GM10266 (cell line): ENCODE measurements at regions not wholly inside any gene's neighbourhood (a gene's known extent, or its start where the extent isn't known, plus 50 kb on each side); places are given as distances from the start of the nearest gene placed in this dataset.

Experiments used
- DNase-seq: peaks from one replicate; pipeline ENCODE4 v3.0.0; 2012; ENCODE audit errors: extremely low spot score
- TF ChIP-seq, protein P1 (sequence below): IDR thresholded peaks from 2 replicates; pipeline ENCODE4 v1.5.1; 2012; ENCODE audit warnings: mild to moderate bottlenecking, low read depth; ENCODE audit not compliant: control insufficient read depth, insufficient read depth; ENCODE audit errors: missing control alignments

DNA sequence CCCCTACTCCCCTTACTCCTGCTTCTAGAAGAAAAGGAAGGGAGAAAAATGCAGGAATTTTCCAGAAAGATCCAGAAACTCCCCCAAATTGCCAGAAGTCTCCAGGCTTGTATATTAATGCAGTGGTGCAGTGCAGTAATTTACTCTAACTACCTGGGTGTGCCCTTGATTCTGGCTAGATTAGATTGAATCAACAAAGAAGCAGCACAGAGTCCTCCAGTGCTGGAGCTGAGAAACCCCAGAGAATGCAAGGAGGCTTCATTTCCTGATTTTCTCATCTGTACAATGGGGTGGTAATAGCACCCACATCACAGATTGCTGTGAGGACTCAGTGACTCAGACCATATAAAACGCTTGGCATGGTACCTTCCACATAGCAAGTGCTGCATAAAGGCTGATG is 247.3 kb upstream of the RPL38 start:
- TF ChIP-seq, protein P1, sequence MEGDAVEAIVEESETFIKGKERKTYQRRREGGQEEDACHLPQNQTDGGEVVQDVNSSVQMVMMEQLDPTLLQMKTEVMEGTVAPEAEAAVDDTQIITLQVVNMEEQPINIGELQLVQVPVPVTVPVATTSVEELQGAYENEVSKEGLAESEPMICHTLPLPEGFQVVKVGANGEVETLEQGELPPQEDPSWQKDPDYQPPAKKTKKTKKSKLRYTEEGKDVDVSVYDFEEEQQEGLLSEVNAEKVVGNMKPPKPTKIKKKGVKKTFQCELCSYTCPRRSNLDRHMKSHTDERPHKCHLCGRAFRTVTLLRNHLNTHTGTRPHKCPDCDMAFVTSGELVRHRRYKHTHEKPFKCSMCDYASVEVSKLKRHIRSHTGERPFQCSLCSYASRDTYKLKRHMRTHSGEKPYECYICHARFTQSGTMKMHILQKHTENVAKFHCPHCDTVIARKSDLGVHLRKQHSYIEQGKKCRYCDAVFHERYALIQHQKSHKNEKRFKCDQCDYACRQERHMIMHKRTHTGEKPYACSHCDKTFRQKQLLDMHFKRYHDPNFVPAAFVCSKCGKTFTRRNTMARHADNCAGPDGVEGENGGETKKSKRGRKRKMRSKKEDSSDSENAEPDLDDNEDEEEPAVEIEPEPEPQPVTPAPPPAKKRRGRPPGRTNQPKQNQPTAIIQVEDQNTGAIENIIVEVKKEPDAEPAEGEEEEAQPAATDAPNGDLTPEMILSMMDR, result no peak
- no peak for DNase-seq

DNA sequence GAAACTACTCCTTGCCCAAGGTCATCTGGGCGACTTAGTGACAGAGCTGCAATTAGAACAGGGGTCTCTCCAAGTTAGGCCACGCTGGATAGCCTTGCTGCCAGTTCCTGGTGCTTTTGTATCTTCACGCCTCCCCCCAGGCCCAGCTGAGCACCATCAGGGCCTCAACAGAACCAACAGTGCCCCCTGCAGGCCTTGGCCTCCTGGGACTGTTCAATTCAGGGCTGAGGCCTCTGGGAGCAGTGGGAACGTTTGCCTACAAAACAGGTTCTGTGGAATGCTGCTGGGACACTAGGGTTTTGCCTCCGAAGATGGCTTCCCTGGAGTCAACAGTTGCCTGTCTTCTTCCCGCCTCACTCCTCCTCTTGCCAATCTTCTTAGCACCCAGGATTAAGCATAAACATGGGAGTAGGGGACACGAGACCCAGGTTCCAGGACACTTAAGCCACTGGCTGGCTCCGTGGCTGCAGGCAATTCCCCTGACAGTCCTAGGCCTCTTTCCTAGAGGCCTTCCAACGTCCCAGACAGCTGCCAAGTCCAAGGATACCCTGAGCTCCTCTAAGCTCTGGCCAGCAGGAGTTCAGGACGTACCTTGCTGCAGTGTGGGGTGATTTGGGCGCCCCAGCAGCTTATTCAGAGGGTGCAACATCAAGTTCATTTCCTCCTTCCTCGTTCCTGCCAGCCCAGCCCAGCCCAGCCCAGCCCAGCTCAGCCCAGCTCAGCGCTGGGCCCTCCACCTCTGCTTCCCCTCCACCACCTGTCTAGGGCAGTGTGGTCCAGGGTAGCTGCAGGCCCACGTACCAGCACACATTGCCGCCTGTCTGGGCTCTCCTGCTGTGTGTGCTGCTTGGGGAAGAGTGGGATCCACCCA is 246.6 kb upstream of the RPL38 start:
- TF ChIP-seq, protein P1, result peak; percentile 52
- peak; percentile 73 for DNase-seq

DNA sequence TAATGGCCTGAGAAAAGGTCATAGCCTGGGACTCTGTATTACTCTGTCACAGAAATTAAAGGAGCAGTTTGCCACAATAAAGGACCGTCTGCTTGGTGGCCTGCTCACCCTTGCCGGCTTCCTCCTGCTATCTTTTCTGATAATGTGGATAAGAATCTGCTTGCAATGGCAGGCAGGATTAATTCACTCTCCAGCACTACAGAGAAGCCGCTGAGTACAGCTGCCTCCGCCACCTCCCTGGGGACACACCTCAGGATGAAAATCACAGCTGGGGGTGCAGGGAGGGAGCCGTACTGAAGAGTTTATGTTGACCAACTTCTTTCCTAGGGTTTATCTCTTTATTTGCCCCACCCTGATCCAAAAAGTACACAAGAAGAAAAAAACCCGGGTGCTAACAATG is 245.9 kb upstream of the RPL38 start:
- DNase-seq, result no peak
- TF ChIP-seq, protein P1, result no peak

- TF ChIP-seq, protein P1, result no peak
- no peak for DNase-seq
Observed at GRCh38 chr17:73958453-73958852, 245.0 kb upstream of the RPL38 start.

DNA sequence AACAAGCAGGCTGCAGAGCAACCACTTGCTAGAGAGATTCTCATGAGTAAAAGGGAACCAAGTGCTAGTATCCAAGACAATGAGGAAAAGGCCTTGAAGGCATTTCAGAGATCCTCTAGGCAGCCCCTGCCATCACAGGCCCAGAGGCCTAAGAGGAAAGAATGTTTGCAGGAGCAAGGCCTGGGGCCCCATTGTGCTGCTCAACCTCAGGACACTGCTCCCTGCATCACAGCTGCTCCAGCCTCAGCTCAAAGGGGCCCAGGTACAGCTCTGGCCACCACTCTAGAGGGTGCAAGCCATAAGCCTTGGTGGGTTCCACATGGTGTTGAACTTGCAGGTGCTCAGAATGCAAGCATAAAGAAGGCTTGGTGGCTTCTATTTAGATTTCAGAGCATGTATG is 243.0 kb upstream of the RPL38 start:
- no peak for DNase-seq
- TF ChIP-seq, protein P1, result no peak

DNA sequence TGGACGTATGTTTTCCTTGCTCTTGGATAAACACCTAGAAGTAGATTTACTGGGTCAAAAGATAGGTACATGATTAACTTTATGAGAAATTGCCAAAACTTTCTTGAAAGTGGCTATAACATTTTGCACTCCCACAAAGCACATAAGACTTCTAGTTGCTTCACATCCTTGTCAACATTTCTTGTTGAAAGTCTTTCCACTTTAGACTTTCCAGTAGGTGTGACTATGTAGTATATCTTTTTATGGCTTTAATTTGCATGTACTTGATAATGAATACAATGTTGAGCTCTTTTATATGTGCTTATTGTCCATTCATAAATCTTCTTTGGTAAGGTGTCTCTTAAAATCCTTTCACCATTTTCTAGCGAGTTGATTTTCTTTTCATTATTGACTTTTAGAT is 241.2 kb upstream of the RPL38 start:
- TF ChIP-seq, protein P1, result no peak
- DNase-seq, result no peak

DNA sequence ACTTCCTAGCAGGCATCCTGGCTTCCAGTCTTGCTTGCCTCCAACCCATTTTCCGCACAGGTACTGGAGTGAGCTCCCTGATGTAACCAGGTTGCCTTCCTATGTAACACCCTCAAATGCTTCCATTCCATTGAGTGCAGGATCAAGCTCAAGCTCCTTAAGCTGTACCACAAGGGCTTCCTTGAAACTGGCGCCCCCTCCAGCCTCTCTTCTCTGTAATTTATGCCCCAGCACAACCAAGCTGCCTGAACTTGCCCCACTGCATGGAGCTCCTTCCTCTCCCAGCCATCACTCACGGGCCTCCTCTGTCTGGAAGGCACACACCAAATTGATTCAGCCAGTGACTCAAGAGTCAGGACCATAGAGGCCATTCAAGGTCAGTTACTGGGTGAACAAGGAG is 234.8 kb upstream of the RPL38 start:
- TF ChIP-seq, protein P1, result no peak
- DNase-seq, result no peak
